GM23248 (cell line): ENCODE measurements at regions not wholly inside any gene's neighbourhood (a gene's known extent, or its start where the extent isn't known, plus 50 kb on each side); places are given as distances from the start of the nearest gene placed in this dataset.
"Not testable (repeated sequence)": the region's sequence is repeated elsewhere in the genome, so short reads cannot be mapped to it uniquely, and the experiment has no call there.

Source experiments
- DNase-seq: peaks from one replicate; pipeline ENCODE4 v3.0.0-alpha.2; 2015
- H2AFZ ChIP-seq: fragments of 200-600 bp; sonication (generic); 2 replicates; pipeline ENCODE4 v1.6.1; 2016; ENCODE audit warnings: antibody characterized with exemption
- H3F3A ChIP-seq: fragments of 200-600 bp; sonication (generic); 2 replicates; pipeline ENCODE4 v1.6.1; 2016; ENCODE audit warnings: mild to moderate bottlenecking, antibody characterized with exemption, mixed run types; ENCODE audit not compliant: insufficient read depth
- H3K27ac ChIP-seq: fragments of 200-600 bp; sonication (generic); 2 replicates; pipeline ENCODE4 v1.5.1; 2016; ENCODE audit warnings: mild to moderate bottlenecking
- H3K27me3 ChIP-seq: fragments of 200-600 bp; sonication (generic); replicated peaks from 2 replicates; pipeline ENCODE4 v1.6.1; 2016; ENCODE audit warnings: mild to moderate bottlenecking; ENCODE audit not compliant: insufficient read depth
- H3K36me3 ChIP-seq: fragments of 200-600 bp; sonication (generic); 2 replicates; pipeline ENCODE4 v1.6.1; 2016; ENCODE audit warnings: low read depth, mild to moderate bottlenecking
- H3K4me1 ChIP-seq: fragments of 200-600 bp; sonication (generic); 2 replicates; pipeline ENCODE4 v1.6.1; 2016; ENCODE audit warnings: mild to moderate bottlenecking; ENCODE audit not compliant: insufficient read depth
- H3K4me2 ChIP-seq: fragments of 200-600 bp; sonication (generic); one replicate; pipeline ENCODE4 v1.6.1; 2016; ENCODE audit warnings: mild to moderate bottlenecking; ENCODE audit not compliant: unreplicated experiment
- H3K4me3 ChIP-seq: fragments of 200-600 bp; sonication (generic); 2 replicates; pipeline ENCODE4 v1.5.1; 2016; ENCODE audit warnings: mild to moderate bottlenecking
- H3K79me2 ChIP-seq: fragments of 200-600 bp; sonication (generic); 2 replicates; pipeline ENCODE4 v1.6.1; 2016; ENCODE audit warnings: mild to moderate bottlenecking; ENCODE audit not compliant: insufficient read depth
- H3K9ac ChIP-seq: fragments of 200-600 bp; sonication (generic); 2 replicates; pipeline ENCODE4 v1.6.1; 2016; ENCODE audit warnings: mild to moderate bottlenecking
- H3K9me2 ChIP-seq: fragments of 200-600 bp; sonication (generic); 2 replicates; pipeline ENCODE4 v1.6.1; 2016; ENCODE audit warnings: mixed run types, mild to moderate bottlenecking, moderate library complexity; ENCODE audit not compliant: insufficient read depth
- H3K9me3 ChIP-seq: fragments of 200-600 bp; sonication (generic); one replicate; pipeline ENCODE4 v1.6.1; 2017; ENCODE audit warnings: low read depth
- H4K20me1 ChIP-seq: fragments of 200-600 bp; sonication (generic); 2 replicates; pipeline ENCODE4 v1.6.0; 2016; ENCODE audit not compliant: insufficient read depth
- EZH2 ChIP-seq: fragments of 200-600 bp; sonication (generic); IDR thresholded peaks from 2 replicates; pipeline ENCODE4 v1.6.1; 2018; ENCODE audit warnings: antibody characterized with exemption, mild to moderate bottlenecking; ENCODE audit not compliant: insufficient read depth, poor library complexity, severe bottlenecking
- EZH2phosphoT487 ChIP-seq: fragments of 200-600 bp; sonication (generic); IDR thresholded peaks from 2 replicates; pipeline ENCODE4 v1.6.1; 2018; ENCODE audit warnings: antibody characterized with exemption, moderate library complexity, mild to moderate bottlenecking, low read depth; ENCODE audit not compliant: insufficient read depth
- WGBS, 2 experiments: methylation state at CpG; one replicate each; pipeline ENCODE4 v1.1.6; 2015 to 2017; ENCODE audit warnings: low lambda C conversion rate in 2 of 2, low coverage in 1 of 2; ENCODE audit errors: missing lambda C conversion rate in 2 of 2; 5-methylcytosine and 5-hydroxymethylcytosine counted together
- in situ Hi-C: fragments of 300-500 bp; cut with MboI; formaldehyde crosslinking; loops from 2 replicates; pipeline ENCODE4 v1.15.0; 2020

GRCh38 chr2:78245394-78246135 is 723.4 kb upstream of the LRRTM4 start:
- no peaks in the 10 kb centered on the region for H4K20me1 ChIP-seq
- no peaks in the 10 kb centered on the region for H3K27me3 ChIP-seq
- no peak overlapping the region for H2AFZ ChIP-seq
- no peaks in the 10 kb centered on the region for H3K9me3 ChIP-seq
- 4 to 5% methylated on average over 4 of the region's 4 CpGs for WGBS, 2 experiments
- in situ Hi-C loops = no loop called here
- H3F3A ChIP-seq = no peaks in the 10 kb centered on the region
- H3K9me2 ChIP-seq = no peaks in the 10 kb centered on the region
- no peak overlapping the region for H3K4me3 ChIP-seq
- no peak overlapping the region for H3K9ac ChIP-seq
- no peaks in the 10 kb centered on the region for H3K4me1 ChIP-seq
- no peak for DNase-seq
- H3K27ac ChIP-seq = no peak overlapping the region
- no peak overlapping the region for H3K4me2 ChIP-seq
- no peak for TF ChIP-seq EZH2
- no peak for TF ChIP-seq EZH2phosphoT487
- no peaks in the 10 kb centered on the region for H3K79me2 ChIP-seq
- no peaks in the 10 kb centered on the region for H3K36me3 ChIP-seq

GRCh38 chr2:78251708-78252107 is 729.5 kb upstream of the LRRTM4 start:
- no peak for TF ChIP-seq EZH2phosphoT487
- no peak for TF ChIP-seq EZH2
- Histone ChIP-seq H3F3A (no peaks in the 10 kb centered on the region), H2AFZ (no peak overlapping the region), H3K9me2 (no peaks in the 10 kb centered on the region), H3K4me1 (no peaks in the 10 kb centered on the region), H3K9ac (no peak overlapping the region), H3K36me3 (no peaks in the 10 kb centered on the region), H3K4me3 (no peak overlapping the region), H3K9me3 (peaks cover 10% of the 10 kb centered on the region), H3K27me3 (no peaks in the 10 kb centered on the region), H3K4me2 (no peak overlapping the region), H3K79me2 (no peaks in the 10 kb centered on the region), H3K27ac (no peak overlapping the region), H4K20me1 (no peaks in the 10 kb centered on the region)
- DNase-seq = no peak
- 6 to 8% methylated on average over 1 of the region's 1 CpG for WGBS, 2 experiments
- in situ Hi-C loops = no loop called here

GRCh38 chr2:78260861-78261260 is 738.7 kb upstream of the LRRTM4 start:
- DNase-seq = no peak
- Histone ChIP-seq H3K27me3 (no peaks in the 10 kb centered on the region), H3K4me2 (no peak overlapping the region), H3K27ac (no peak overlapping the region), H3K36me3 (no peaks in the 10 kb centered on the region), H3K9me2 (no peaks in the 10 kb centered on the region), H4K20me1 (no peaks in the 10 kb centered on the region), H3K79me2 (no peaks in the 10 kb centered on the region), H3K9me3 (no peaks in the 10 kb centered on the region), H3K9ac (no peak overlapping the region), H2AFZ (no peak overlapping the region), H3F3A (no peaks in the 10 kb centered on the region), H3K4me1 (no peaks in the 10 kb centered on the region), H3K4me3 (no peak overlapping the region)
- 2 to 4% methylated on average over 2 of the region's 2 CpGs for WGBS, 2 experiments
- TF ChIP-seq EZH2phosphoT487 = no peak
- in situ Hi-C loops = no loop called here

- in situ Hi-C loops = no loop called here
- Histone ChIP-seq H3K9me2 (no peaks in the 10 kb centered on the region), H3F3A (no peaks in the 10 kb centered on the region), H2AFZ (no peak overlapping the region), H3K36me3 (no peaks in the 10 kb centered on the region), H3K9ac (no peak overlapping the region), H3K27ac (no peak overlapping the region), H4K20me1 (no peaks in the 10 kb centered on the region), H3K79me2 (no peaks in the 10 kb centered on the region), H3K9me3 (no peaks in the 10 kb centered on the region), H3K4me1 (no peaks in the 10 kb centered on the region), H3K27me3 (no peaks in the 10 kb centered on the region), H3K4me2 (no peak overlapping the region), H3K4me3 (no peak overlapping the region)
- TF ChIP-seq EZH2phosphoT487 = no peak
- TF ChIP-seq EZH2 = no peak
- 13% methylated on average over 1 of the region's 1 CpG for WGBS, 2 experiments
- no peak for DNase-seq
Measured at GRCh38 chr2:78261454-78261853, 739.3 kb upstream of the LRRTM4 start.

GRCh38 chr2:78262089-78262488 is 739.9 kb upstream of the LRRTM4 start:
- H4K20me1 ChIP-seq, H3K9me3 ChIP-seq, H3K4me1 ChIP-seq, DNase-seq, H3K4me2 ChIP-seq, H3K27me3 ChIP-seq, in situ Hi-C loops, H2AFZ ChIP-seq, H3K79me2 ChIP-seq, H3F3A ChIP-seq, H3K9me2 ChIP-seq, H3K9ac ChIP-seq, H3K4me3 ChIP-seq, H3K36me3 ChIP-seq, H3K27ac ChIP-seq: not testable (repeated sequence)
- WGBS, 2 experiments = 10 to 16% methylated on average over 10 of the region's 10 CpGs
